GM21367 (cell line): ENCODE measurements at regions not wholly inside any gene's neighbourhood (a gene's known extent, or its start where the extent isn't known, plus 50 kb on each side); places are given as distances from the start of the nearest gene placed in this dataset.

Source experiments
- ATAC-seq: cut with Tn5 transposase; IDR thresholded peaks from one replicate; pipeline ENCODE4 v1.9.1; 2021; ENCODE audit not compliant: unreplicated experiment

- no peak for ATAC-seq
These were observed 226.2 kb upstream of the TENM3 start for GRCh38 chr4:182017038-182017437.

GRCh38 chr4:182018691-182019090 is 224.5 kb upstream of the TENM3 start:
- ATAC-seq, result peak; percentile 32

- peak; percentile 76 for ATAC-seq
These were observed 224.0 kb upstream of the TENM3 start for GRCh38 chr4:182019148-182019652.

GRCh38 chr4:182022909-182023308 is 220.3 kb upstream of the TENM3 start:
- no peak for ATAC-seq

- no peak for ATAC-seq
These were observed 219.7 kb upstream of the TENM3 start for GRCh38 chr4:182023469-182023868.

DNA sequence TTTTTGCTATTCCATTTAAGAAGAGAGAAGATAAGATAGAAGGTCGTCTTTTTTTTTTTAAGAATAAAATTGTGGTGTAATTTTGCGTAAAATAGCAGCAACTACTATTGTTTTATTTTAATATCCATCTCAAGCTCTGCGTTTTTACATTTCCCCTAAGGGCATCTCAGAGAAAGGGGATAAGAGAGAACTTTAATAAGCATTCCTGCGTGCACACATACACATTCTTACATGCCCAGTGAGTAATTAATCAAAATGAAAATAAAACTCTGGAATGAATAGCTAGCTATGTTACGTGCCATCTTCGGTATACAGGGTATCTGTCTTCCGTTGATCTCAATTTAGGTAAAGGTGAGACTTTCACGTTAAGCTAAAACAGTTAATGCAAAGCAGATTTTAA is 200.3 kb upstream of the TENM3 start:
- no peak for ATAC-seq

GRCh38 chr4:182048871-182049270 is 194.3 kb upstream of the TENM3 start:
- ATAC-seq, result no peak

- no peak for ATAC-seq
These were observed 186.3 kb upstream of the TENM3 start for GRCh38 chr4:182056866-182057265.

GRCh38 chr4:182062458-182062857 is 180.7 kb upstream of the TENM3 start:
- ATAC-seq, result no peak

DNA sequence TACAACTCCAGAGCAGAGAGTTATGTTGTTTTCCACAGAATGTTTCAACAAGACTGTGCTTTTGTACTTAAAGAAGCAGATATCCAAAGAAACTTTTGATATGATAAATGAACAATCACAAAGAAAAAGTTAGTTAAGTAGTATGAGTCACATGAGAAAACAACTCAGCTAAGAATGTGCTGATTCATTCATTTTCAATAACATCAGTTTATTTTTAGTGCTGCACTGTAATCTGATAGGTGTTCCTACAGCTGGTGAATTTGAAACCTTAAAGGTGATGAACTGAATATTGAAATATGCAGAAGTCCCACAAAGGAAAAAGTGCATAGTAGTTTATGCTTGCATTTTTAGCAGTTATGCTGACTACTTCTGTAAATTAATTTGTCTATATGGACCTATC is 180.3 kb upstream of the TENM3 start:
- ATAC-seq, result no peak

GRCh38 chr4:182063651-182064050 is 179.6 kb upstream of the TENM3 start:
- no peak for ATAC-seq

GRCh38 chr4:182065255-182065654 is 177.9 kb upstream of the TENM3 start:
- ATAC-seq, result no peak

DNA sequence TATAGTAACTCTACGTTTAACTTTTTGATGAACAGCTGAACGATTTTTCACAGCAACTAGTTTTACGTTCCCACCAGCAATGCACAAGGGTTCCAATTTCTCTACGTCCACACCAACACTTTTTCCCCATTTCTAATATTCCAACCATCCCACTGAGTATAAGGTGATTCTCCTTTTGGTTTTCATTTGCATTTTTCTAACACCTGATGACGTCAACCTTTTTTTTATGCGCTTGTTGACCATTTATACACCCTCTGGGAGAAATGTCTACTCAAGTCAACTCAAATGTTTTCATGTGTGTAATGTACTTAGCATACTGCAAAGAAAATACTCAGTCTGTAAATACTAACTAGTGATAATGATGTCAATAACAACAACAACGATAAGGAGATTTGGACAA is 177.2 kb upstream of the TENM3 start:
- no peak for ATAC-seq

DNA sequence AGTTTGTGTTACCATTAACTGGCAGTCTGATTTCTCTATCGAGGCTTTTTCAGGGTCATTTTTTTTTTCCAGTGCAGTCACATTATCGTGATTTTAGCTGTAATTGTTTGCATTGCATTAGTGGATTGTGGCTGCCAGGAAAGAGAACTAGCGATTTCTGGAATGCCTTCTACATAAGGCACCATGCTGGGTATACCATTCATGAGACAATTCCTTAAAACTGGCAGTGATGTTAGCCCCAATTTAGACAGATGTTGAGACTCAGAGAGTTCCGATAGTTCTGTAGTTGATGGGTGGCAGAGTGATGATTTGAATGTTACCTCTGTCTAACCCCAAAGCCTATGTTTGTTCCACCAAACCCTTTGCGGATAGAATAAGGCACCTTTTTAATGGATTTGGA is 175.4 kb upstream of the TENM3 start:
- ATAC-seq, result no peak

- ATAC-seq, result no peak
These were observed 174.3 kb upstream of the TENM3 start for GRCh38 chr4:182068920-182069319.

DNA sequence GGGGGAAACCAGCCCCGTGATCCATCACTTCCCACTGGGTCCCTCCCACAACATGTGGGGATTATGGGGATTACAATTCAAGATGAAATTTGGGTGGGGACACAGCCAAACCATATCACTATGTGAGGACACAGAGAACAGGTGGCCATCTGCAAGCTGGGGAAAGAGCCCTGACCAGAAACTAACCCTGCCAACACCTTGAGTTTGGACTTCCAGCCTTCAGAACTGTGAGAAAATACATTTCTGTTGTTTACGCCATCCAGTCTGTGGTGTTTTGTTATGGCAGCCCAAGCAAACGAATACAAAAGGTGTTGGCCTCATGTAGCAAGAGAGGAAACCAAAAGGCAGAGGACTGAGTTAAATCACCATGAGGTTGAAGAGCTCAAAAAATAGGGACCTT is 169.9 kb upstream of the TENM3 start:
- no peak for ATAC-seq

- no peak for ATAC-seq
These were observed 169.1 kb upstream of the TENM3 start for GRCh38 chr4:182074139-182074538.

DNA sequence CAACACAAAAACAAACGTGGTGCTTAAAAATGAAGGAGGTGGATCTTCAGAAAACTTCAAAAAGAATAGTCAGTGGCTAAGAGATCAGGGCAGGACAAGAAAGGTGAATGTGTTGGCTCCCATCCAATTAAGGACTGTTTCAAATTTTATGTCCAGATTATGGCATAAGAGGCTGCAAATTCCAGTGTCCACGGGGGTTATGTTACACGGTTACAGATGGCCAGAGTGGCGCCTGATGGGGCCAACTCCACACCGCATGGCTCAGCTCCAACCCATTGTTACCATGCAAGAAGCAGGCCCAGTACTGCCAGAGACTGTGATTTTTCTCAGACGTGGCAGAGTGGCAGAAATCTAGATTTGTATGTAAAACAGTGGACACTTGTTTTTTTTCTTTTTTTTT is 168.4 kb upstream of the TENM3 start:
- no peak for ATAC-seq

DNA sequence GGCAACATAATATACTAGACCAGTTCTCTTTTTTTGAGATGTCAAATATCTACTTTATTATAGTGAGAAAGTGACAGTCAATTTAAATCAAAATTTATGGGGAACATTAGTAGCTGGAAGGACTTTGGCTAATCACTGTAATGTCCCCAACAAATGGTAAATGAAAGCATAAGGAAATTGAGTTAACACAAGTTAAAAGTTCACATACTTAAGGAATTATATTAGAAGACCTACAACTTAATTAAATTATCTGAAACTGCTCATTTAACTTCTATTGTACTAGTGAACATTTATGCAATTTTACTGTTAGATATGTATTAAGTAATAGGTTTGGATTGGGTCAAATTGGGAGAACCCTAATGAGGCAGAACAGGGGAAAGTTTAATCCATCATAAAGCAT is 160.3 kb upstream of the TENM3 start:
- ATAC-seq, result no peak

GRCh38 chr4:182083671-182084410 is 159.4 kb upstream of the TENM3 start:
- ATAC-seq, result no peak

GRCh38 chr4:182085051-182085480 is 158.1 kb upstream of the TENM3 start:
- no peak for ATAC-seq

GRCh38 chr4:182089326-182089725 is 153.9 kb upstream of the TENM3 start:
- ATAC-seq, result no peak

DNA sequence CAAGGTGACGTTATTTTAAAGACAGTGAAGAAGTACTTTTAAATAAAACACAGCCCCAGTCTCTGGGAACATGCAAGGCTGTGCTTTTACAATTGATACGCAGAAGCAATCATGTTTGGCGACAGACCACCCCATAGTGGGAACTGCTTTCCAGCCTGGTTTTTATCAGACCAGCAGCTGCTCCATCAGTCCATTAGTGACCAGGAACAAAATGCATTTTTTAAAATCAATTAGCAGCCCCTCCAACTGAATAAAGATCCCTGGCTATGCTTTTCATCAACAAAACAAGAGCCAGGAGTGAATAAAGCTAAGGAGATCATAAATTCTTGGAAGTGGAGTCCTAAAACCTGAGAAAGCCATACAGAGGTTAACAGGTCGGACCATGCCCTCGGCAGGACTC is 153.0 kb upstream of the TENM3 start:
- ATAC-seq, result no peak
